ENCODE measurements at regions not wholly inside any gene's neighbourhood (a gene's known extent, or its start where the extent isn't known, plus 50 kb on each side); places are given as distances from the start of the nearest gene placed in this dataset.
A peak's percentile ranks its signal among the peaks of the same experiment; 100 is the strongest.

DNA sequence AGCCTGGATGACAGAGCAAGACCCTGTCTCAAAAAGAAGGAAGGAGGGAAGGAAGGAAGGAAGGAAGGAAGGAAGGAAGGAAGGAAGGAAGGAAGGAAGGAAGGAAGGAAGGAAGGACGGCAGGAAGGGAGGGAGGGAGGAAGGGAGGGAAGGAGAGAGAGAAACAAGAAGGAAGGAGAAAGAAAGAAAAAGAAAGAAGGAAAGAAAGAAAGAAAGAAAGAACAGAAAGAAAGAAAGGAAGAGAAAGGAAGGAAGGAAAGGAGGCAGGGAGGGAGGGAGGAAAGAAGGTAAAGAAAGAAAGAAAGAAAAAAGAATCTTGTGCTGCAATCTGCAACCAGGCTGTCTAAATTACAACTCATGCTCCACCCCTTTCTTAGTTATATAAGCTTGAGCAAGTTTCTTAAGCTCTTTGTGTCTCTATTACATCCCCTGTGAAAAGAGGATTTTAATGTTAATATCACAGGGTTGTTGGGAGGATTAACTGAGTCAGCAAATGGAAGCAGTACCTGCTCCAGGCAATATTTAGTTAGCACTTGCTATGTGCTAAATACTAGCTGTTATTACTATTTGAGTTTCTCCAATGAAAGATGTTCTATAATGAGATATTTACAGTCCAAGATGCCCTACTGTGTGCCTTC is 917.9 kb upstream of the AUTS2 start:
- Mint-ChIP-seq H3K27me3 (ENCODE audit: unreplicated experiment) (peaks cover 5% of the 10 kb centered on the region), H3K36me3 (ENCODE audit: unreplicated experiment) (no peaks in the 10 kb centered on the region), H3K4me3 (ENCODE audit: unreplicated experiment) (no peak overlapping the region), H3K9me3 (ENCODE audit: unreplicated experiment) (no peaks in the 10 kb centered on the region), H3K4me1 (ENCODE audit: low read depth, unreplicated experiment) (peaks cover 10% of the 10 kb centered on the region), H3K27ac (ENCODE audit: unreplicated experiment) (no peak overlapping the region)
- no peak for DNase-seq
- TF ChIP-seq, protein P1, sequence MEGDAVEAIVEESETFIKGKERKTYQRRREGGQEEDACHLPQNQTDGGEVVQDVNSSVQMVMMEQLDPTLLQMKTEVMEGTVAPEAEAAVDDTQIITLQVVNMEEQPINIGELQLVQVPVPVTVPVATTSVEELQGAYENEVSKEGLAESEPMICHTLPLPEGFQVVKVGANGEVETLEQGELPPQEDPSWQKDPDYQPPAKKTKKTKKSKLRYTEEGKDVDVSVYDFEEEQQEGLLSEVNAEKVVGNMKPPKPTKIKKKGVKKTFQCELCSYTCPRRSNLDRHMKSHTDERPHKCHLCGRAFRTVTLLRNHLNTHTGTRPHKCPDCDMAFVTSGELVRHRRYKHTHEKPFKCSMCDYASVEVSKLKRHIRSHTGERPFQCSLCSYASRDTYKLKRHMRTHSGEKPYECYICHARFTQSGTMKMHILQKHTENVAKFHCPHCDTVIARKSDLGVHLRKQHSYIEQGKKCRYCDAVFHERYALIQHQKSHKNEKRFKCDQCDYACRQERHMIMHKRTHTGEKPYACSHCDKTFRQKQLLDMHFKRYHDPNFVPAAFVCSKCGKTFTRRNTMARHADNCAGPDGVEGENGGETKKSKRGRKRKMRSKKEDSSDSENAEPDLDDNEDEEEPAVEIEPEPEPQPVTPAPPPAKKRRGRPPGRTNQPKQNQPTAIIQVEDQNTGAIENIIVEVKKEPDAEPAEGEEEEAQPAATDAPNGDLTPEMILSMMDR (IDR thresholded peaks at IDR 0.05; ENCODE audit: partially characterized antibody, unreplicated experiment), result no peak

DNA sequence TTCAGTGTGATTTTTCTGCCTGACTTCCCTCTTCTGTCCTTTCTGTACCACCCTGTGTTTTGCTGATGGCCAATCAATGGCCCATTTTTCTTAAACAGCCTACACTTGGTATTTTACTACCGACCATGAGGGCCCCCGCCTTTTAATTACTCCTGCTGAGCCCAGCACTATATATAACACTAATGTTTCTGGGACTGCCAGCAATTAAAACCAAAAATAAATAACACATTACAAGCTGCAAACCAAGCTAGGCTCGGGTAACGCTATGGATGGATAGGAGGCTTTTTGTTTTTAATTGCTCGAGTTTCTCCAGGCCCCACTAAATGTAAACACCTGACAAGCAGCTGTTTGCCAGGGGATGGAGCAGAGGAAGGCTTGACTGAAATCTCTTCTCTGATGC is 915.4 kb upstream of the AUTS2 start:
- Mint-ChIP-seq H3K9me3 (ENCODE audit: unreplicated experiment) (no peaks in the 10 kb centered on the region), H3K27ac (ENCODE audit: unreplicated experiment) (peak overlapping the region; percentile 6), H3K4me1 (ENCODE audit: low read depth, unreplicated experiment) (peaks cover 10% of the 10 kb centered on the region), H3K27me3 (ENCODE audit: unreplicated experiment) (peaks cover 5% of the 10 kb centered on the region), H3K36me3 (ENCODE audit: unreplicated experiment) (no peaks in the 10 kb centered on the region), H3K4me3 (ENCODE audit: unreplicated experiment) (no peak overlapping the region)
- DNase-seq, result no peak
- TF ChIP-seq, protein P1 (IDR thresholded peaks at IDR 0.05; ENCODE audit: partially characterized antibody, unreplicated experiment), result no peak

DNA sequence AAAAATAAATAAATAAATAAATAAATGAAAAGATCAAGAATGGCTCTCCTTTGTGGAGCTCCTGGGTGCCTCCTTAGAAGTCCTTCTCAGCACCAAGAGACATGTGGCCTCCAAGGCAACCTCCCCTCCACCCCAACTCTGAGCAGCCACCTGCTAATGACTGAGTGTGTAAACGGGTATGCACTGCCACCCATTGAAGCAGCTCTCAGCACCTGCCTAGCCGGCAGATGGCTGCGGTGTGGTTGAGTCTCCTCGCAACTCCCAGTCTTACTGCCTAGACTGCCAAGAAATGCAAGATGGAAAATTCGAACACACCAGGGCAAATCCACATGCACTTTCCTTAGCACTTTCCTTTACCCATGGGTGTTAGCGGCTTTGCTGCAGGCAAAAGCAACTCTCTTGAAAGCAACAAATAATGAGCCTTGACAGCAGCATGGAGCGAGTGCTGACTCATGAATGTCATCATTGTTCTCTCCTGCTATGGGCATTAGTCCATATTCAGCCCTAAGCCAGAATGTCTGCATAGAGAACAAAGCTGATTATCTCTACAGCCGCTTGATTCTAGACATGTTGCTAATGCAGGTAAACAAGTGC is 913.9 kb upstream of the AUTS2 start:
- peaks cover 10% of the 10 kb centered on the region for H3K4me1 Mint-ChIP-seq (ENCODE audit: low read depth, unreplicated experiment)
- peaks cover 5% of the 10 kb centered on the region for H3K27me3 Mint-ChIP-seq (ENCODE audit: unreplicated experiment)
- H3K9me3 Mint-ChIP-seq (ENCODE audit: unreplicated experiment), result no peaks in the 10 kb centered on the region
- TF ChIP-seq, protein P1 (IDR thresholded peaks at IDR 0.05; ENCODE audit: partially characterized antibody, unreplicated experiment), result no peak
- DNase-seq, result peak; percentile 31
- H3K36me3 Mint-ChIP-seq (ENCODE audit: unreplicated experiment), result no peaks in the 10 kb centered on the region
- H3K27ac Mint-ChIP-seq (ENCODE audit: unreplicated experiment), result peak overlapping the region; percentile 85
- H3K4me3 Mint-ChIP-seq (ENCODE audit: unreplicated experiment), result no peak overlapping the region

DNA sequence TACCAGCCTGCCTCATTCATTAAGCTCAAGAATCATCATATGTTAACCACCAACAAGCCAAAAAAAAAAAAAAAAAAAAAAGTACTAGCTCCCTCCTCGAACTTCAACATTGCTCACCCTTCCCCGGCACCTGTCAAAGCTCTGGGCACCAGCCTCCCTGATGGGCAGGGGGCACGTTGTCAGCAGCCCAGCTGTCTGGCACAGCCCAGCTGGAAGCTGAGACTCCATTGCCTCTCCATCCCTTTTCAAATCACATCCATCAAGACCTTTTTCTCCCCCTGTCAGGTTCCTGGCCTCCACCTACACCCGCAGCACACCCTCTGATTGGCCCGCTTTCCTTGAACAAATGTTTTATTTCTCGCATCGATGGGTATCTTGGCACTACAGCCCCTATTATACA is 913.3 kb upstream of the AUTS2 start:
- TF ChIP-seq, protein P1 (IDR thresholded peaks at IDR 0.05; ENCODE audit: partially characterized antibody, unreplicated experiment), result no peak
- H3K27ac Mint-ChIP-seq (ENCODE audit: unreplicated experiment), result peak overlapping the region; percentile 84

DNA sequence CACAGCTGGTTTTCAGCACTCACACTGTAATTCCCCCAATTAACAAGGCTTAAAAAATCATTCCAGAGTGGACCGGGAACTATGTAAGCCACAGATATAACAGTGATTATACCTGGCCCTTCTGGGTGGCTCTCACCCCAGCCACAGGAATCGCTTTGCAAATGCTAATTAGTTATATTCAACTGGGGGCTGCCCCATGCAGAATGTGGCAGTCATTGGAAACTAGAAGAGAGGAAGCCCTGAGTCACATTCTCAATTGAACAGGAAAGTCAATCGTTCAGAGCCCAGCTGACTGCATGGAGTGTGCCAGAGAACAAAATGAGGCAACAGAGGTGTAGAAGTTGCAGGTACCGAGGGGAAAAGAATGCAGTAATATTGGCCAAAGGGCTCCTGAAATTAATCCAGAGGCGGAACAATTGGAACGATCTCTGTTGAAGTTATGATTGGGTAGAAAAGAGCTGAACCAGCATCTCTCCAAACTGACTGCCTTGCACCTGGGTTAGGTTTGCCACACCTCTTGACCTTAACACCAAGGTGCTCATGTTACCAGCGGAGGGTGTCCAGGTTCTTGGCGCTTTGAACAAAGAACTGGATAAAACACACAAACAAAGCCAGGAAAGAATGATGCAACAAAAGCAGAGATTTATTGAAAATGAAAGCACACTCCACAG is 909.7 kb upstream of the AUTS2 start:
- DNase-seq, result no peak
- Mint-ChIP-seq H3K9me3 (ENCODE audit: unreplicated experiment) (peaks cover 3% of the 10 kb centered on the region), H3K36me3 (ENCODE audit: unreplicated experiment) (no peaks in the 10 kb centered on the region), H3K4me1 (ENCODE audit: low read depth, unreplicated experiment) (peaks cover 7% of the 10 kb centered on the region), H3K27me3 (ENCODE audit: unreplicated experiment) (peaks cover 5% of the 10 kb centered on the region), H3K4me3 (ENCODE audit: unreplicated experiment) (no peak overlapping the region), H3K27ac (ENCODE audit: unreplicated experiment) (no peak overlapping the region)
- TF ChIP-seq, protein P1 (IDR thresholded peaks at IDR 0.05; ENCODE audit: partially characterized antibody, unreplicated experiment), result no peak

More for the DNA sequence above, 913.3 kb upstream of the AUTS2 start:
- no peak for DNase-seq
- Mint-ChIP-seq H3K36me3 (ENCODE audit: unreplicated experiment) (no peaks in the 10 kb centered on the region), H3K4me3 (ENCODE audit: unreplicated experiment) (no peak overlapping the region), H3K9me3 (ENCODE audit: unreplicated experiment) (no peaks in the 10 kb centered on the region), H3K4me1 (ENCODE audit: low read depth, unreplicated experiment) (peaks cover 10% of the 10 kb centered on the region), H3K27me3 (ENCODE audit: unreplicated experiment) (peaks cover 5% of the 10 kb centered on the region)
